ENCODE measurements at regions not wholly inside any gene's neighbourhood (a gene's known extent, or its start where the extent isn't known, plus 50 kb on each side); places are given as distances from the start of the nearest gene placed in this dataset.
"Not testable (repeated sequence)": the region's sequence is repeated elsewhere in the genome, so short reads cannot be mapped to it uniquely, and the experiment has no call there.

DNA sequence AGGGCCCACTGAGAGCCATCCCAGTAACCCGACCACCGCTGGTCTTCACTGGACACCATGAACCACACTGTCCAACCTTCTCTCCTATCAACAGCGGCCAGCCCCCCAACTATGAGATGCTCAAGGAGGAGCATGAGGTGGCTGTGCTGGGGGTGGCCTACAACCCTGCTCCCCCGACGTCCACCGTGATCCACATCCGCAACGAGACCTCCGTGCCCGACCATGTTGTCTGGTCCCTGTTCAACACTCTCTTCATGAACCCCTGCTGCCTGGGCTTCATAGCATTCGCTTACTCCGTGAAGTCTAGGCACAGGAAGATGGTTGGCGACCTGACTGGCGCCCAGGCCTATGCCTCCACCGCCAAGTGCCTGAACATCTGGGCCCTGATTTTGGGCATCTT lies 423.8 kb upstream of the EPHA5 start:
- no peak for DNase-seq

DNA sequence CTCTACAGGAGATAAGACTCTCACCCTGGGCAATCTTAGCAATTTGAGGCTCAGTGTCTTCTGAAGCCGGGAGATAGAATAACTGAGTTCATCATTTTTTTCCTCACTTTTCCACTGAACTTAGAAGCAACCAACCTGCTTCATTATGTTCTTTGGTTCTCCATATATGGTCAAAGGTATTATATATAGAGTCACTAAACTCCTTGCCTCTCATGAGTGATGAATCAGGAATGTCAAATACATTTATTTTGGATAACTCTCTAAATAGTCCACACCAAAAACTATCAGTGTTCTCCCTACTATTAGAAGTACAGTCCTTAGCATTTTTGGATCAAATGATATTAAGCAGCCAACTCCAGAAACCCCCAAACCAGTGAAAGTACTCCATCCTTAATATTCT lies 421.5 kb upstream of the EPHA5 start:
- no peak for DNase-seq

DNA sequence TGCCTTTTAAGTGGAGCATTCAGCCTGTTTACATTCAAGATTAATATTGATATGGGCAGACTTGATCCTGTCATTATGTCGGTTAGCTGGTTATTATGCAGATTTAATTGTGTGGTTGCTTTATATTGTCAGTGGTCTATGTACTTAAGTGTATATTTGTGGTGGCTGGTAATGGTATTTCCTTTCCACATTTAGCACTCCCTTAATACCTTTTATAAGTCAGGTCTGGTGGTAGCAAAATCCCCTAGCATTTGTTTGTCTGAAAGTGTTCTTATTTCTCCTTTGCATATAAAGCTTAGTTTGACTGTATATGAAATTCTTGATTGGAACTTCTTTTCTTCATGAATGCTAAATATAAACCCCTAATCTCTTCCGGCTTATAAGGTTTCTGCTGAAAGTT lies 403.7 kb upstream of the EPHA5 start:
- no peak for DNase-seq

DNA sequence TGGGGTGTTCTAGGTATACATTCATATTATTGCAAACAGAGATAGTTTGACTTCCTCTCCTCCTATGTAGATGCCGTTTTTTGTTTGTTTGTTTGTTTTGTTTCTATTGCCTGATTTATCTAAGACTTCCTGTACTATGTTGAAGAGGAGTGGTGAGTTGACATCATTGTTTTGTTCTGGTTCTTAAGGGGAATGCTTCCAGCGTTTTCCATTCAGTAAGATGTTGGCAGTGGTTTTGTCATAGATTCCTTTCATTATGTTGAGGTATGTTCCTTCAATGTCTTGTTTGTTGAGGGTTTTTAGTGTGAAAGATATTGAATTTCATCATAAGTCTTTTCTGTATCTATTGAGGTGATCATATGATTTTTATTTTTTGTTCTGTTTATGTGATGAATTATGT lies 401.6 kb upstream of the EPHA5 start:
- no peak for DNase-seq

DNA sequence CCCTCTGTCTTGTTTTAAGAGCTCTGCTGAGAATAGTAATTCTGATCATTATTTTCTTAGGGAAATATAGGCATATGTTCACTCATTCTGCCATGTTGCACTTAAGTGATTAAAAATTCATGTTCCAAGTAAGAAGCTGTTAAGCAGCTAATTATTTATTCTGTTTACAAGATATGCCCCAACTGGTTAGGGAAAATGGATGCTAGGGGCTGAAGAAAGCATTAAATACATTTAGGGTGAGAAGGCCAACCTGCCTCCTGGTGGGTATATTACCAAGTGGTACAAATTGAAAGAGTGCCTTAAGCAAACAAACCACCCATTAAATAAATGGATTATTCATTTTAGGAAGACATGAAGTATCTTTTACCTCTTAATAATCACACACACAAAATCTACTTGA lies 392.6 kb upstream of the EPHA5 start:
- no peak for DNase-seq

DNA sequence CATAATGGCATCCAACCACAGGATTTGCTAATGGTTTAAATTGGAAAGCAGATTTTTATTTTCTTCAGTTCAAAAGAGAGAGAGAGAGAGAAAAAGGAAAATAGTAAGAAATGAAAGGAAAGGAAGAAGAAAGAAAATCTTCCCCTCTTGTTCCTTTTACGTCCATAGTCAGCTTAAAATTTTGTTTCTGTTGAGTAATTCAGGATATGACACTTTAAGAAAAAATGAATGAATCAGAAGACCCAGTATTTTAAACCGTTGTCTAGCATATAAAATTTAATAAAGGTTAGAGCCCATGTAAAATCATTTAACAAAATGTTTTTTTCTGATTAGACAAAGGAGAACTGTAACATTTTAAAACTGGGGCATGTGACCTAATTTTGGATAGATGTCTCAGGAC lies 391.8 kb upstream of the EPHA5 start:
- no peak for DNase-seq

DNA sequence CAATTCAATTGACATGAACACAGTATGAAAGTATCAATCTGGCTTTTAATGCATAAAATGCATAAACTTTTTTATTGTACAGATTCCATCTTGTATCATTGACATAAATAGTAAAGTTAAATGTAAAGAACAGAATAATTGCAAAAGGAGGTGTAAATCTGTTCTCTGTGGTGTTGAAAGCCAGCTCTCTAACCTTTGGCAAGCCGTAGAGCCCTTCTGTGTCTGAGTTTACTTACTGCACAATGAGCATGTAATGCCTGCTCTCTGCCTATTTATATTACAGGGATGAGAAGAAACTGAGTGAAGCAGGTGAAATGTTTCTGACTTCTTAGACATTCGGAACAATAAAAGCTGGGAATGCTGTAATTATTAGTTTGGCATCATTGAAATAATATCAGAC lies 389.3 kb upstream of the EPHA5 start:
- no peak for DNase-seq

DNA sequence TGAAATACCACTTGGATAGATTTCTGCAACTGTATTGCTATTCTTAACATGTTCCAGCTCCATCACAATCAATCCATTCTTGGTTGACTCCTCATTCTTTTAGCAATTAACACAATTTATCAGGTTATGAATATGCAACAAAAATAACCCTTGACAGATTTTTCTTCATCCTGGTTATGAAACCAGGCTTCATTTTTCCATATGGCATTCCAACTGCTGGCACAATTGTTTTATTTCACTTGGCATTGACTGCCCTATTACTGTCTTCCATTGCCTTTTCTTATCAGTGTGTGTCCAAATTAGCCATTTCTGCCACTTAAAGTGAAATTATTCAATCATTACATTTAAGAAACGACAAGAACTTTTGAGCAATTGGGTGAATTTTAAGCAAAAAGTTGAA lies 388.8 kb upstream of the EPHA5 start:
- no peak for DNase-seq

DNA sequence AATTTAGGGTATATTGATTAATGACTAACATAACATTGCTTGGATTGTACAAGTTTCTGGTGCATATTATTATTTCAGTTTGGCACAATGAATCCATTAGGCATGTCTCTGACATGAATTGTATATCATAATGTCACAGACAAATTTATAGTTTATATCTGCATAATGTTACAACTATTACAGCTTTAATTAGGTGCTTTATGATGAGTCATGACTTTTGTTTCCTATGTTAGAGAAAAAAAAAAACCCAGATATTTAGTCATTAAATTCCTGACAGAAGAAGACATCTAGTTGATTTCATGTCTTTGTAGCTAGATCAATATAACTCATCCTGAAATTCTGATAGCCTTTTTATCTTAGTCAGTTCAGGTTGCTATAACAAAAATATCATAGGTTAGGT lies 385.7 kb upstream of the EPHA5 start:
- no peak for DNase-seq

DNA sequence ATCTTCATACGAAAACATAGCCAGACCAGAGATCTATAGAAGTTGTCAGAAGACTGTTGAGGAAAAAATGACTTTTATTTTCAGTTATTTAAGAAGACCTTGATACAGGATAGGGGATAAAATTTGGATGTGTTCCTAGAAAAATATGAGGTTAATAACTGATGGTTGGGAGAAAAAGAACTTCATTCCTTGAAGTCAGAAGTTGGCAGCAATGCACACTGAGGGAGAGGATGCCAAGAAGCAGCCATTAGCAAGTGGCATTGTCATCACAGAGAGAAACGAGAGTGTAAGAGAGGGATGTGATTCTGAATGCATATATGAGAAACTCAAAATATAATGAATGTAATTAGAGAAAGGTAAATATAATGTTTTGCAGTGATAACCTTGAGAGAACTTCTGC lies 382.1 kb upstream of the EPHA5 start:
- DNase-seq = no peak

DNA sequence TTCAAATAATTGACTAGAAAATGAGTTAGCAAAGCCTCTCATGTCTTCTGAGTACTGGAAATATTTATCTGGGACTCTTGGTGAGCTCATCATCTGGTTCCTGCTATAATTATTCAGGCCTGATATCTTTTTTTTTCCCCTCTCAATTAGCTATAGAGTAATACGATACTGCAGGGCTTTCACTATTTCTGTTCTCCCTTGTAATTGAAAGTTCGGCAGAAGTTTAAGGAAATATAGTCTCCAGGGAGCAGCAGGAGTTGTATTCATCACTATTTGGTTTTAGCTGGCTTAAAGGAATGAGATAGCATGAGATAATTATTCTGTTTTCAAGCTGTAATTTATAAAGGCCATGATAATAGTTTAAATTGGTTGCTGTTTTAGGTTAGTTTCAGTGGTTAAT lies 378.6 kb upstream of the EPHA5 start:
- DNase-seq = no peak

DNA sequence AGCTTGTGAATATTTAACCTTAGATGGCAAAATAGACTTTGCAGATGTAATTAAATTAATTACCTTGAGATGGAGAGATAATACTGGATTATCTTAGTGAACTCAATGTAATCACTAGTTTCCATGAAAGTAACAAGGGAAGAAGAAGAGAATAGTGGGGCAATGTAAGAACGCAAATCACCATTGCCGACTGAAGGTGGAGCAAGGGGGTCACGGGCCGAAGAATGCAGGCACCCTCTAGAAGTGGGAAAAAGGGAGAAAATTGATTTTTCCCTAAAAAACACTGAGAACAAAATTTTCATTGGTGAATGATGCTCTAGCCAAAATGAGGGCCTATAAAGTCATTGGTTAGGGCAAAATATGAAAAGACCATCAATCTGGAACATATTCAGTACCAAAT lies 375.6 kb upstream of the EPHA5 start:
- DNase-seq = no peak

DNA sequence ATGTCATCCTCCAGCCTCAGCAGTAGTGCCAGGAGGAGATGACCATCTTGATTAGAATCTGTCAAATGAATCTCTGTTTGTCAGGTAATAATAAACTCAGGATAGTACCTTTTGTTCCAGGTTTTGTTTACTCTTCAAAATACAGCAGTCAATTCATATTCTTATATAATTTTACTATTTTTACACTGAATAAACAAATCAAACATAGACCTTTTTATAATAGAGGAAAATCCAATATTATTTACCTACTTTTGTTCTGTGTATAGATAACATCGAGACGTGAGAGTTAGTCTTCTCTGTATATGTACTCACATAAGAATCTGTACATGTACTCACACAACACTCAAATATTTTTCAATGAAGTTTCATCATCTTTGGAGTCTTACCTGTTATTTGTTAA lies 365.4 kb upstream of the EPHA5 start:
- DNase-seq = no peak

DNA sequence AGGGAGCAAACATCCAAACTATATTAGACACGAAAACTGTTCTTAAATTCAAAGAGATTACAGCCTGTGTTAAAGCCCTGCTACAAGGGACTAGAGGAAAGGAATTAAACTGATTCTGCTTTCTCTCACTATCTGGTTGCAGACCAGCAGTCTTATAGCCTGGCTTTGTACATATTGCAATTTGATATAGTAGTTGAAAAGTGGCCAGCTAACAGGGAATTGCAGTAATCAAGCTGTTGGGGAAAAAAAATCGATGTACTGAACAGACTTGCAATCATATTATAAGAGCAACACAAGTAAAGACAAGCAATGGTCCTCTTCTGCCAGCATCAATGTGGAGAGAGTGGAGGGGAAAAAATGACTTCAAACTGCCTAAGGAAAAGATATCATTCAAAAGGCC lies 364.4 kb upstream of the EPHA5 start:
- DNase-seq = no peak

DNA sequence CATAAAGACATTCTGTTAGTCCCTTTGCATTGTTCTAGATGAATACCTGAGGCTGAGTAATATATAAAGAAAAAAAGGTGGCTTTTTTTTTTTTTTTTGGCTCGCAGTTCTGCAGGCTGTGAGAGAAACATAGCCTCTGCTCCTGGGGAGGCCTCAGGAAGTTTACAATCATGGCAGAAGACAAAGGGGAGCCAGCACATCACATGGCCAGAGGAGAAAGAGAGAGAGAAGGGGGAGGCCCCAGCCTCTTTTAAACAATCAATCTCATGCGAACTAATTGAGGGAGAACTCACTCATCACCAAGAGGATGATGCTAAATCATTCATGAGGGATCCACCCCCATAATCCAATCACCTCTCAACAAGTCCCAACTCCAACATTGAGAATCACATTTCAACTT lies 364.0 kb upstream of the EPHA5 start:
- DNase-seq = no peak

DNA sequence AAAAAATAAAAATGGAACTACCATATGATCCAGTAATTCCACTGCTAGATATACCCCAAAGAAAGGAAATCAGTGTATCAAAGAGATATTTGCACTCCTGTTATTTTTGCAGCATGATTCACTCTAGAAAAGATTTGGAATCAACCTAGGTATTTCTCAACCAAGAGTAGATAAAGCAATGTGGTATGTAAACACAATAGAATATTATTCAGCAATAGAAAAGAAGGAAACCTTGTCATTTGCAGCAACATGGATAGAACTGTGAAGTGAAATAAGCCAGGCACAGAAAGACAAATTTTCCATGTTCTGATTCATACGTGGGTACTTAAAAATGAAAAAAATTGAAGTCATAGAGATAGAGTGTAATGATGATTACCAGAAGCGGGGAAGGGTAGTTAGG lies 362.3 kb upstream of the EPHA5 start:
- DNase-seq = no peak

DNA sequence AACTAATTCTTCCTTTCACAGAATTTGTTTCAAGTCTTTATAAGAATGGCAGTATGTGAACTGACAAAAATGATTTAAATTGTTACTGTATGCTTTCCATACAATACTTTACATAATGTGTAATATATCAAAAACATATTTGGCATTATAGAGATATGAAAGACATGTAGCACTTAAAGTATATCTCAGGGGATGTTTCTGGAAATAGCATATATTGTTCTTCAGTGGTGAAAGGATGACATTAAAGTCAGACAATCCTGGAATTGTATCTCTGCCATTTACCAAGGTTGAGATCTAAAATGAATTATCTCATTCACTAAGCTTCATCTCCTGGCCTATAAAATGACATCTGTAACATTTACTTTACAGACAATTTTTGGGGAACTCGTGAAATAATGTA lies 358.4 kb upstream of the EPHA5 start:
- DNase-seq = no peak

DNA sequence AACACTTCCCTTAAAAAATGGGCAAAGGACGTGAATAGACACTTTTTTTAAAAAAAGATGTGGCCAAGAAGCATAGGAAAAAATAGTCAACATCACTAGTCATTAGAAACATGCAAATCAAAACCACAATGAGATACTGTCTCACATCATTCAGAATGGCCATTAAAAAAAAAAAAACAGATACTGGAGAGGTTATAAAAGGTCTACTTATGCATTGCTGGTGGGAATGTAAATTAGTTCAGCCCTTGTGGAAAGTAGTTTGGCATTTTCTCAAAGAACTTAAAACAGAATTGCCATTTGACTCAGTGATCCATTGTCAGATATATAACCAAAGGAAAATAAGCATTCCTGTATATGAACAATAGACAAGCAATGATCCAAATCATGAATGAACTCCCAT lies 352.8 kb upstream of the EPHA5 start:
- DNase-seq = no peak

DNA sequence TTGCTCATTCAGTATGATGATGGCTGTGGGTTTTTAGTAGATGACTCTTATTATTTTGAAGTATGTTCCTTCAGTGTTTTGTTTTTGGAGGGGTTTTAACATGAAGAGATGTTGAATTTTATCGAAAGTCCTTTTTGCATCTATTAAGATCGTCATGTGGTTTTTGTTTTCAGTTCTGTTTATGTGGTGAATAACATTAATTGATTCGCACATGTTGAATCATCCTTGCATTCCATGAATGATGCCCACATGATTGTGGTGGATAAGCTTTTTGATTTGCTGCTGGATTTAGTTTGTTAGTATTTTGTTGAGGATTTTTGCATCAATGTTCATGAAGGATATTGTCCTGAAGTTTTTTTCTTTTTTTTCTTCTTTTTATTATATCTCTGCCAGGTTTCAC lies 347.4 kb upstream of the EPHA5 start:
- no peak for DNase-seq

DNA sequence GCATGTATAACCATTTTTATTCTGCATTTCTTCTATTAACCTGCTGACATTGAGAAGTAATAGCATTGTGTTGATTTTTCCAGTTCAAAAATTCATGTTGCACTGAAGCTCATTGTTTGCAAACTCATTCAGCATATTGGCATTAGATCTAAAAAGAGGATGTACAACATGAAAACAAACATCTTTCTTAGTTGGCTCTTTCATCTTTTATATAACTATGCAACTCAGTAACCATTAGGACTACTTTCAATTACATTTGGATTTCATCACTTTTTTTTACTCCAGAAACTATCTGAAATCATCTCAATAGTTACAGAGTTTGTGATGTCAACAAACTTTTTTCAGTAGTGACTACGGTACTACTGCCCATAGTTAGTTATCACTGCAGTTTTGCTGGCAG lies 346.0 kb upstream of the EPHA5 start:
- DNase-seq = no peak

DNA sequence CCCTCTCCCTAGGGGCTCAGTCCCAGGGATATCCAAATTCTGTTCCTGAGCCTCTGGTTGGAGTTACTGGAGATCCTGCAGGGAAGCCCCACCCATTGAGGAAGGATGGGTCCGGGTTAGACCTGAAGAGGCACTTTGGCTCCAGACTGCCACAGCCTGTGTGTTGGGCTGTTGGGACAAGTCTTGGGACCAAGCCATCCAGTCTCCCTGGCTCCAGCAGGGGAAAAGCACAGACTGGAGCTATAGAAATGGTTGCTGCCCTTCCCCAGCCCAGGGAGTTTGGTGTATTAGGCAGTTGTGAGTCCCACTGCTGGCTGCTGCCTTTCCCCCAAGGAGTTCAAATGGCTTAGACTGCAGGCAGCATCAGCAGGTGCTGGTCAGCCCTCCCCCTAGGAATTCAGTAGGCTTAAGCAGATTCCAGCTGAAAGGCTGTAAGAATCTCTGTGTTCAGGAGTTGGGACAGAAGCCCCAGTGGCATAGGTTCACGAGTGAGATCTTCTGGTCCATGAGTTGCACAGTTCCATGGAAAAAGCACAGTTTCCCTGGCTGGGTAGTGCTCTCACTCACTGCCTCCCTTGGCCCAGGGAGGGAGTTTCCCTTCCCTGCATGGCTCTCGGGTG lies 344.0 kb upstream of the EPHA5 start:
- no peak for DNase-seq

DNA sequence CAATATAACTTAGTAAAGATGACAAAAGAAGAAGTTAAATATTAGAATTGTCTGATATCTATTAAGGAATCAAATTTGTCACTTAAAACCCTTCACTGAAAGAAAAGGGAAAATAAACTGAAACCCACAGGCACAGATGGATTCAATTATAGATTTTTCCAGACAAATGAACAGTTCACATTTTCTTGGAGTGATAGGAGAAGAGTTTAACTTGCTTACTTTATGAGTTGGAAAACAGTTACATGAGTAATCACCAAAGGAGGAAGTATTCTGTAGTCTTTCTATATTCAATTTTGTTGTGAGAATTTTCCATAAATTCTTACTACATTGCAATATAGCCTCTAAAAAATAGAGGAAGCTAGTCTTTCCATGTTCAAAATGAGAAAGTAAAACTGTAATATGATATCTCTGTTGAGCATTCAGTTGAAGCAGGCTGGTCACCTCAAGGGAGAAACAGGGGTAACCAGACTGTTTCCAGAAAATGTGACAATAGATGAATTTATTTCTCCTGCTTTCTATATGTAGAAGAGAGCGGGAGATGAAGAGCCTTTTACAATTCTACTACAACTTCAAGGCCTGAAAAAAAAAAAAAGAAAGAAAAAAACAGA lies 330.3 kb upstream of the EPHA5 start:
- no peak for DNase-seq

DNA sequence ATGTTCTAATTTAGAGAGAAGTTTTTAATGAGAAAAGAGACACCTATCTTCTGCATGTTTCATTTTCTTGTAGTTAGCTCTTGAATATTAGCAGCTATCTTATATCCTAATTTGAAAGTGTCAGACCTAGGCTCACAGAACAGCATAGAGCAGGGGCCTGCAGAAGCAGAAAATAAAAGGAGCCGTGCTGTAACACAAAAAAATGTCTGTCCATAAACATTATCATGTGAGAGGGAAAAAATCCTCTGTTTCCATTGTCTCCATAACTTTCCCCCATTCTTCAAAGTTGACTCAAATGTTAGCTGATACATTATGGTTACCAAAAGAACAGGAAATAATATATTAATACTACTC lies 329.2 kb upstream of the EPHA5 start:
- DNase-seq = no peak

DNA sequence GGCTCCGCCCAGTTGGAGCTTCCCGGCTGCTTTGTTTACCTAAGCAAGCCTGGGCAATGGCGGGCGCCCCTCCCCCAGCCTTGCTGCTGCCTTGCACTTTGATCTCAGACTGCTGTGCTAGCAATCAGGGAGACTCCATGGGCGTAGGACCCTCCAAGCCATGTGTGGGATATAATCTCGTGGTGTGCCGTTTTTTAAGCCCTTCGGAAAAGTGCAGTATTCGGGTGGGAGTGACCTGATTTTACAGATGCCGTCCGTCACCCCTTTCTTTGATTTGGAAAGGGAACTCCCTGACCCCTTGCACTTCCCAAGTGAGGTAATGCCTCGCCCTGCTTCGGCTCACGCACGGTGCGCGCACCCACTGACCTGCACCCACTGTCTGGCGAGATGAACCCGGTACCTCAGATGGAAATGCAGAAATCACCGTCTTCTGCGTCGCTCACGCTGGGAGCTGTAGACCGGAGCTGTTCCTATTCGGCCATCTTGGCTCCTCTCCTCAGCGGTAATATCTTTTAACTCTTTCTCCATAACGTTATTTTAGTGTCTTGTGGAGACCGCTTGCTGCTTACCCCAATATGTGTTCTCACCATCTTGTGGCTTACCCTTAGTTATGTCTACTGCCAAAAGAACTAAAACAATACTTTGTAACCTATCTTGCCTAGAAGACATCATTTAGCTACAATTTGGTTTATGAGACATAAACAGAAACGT lies 328.7 kb upstream of the EPHA5 start:
- not testable (repeated sequence) for DNase-seq

DNA sequence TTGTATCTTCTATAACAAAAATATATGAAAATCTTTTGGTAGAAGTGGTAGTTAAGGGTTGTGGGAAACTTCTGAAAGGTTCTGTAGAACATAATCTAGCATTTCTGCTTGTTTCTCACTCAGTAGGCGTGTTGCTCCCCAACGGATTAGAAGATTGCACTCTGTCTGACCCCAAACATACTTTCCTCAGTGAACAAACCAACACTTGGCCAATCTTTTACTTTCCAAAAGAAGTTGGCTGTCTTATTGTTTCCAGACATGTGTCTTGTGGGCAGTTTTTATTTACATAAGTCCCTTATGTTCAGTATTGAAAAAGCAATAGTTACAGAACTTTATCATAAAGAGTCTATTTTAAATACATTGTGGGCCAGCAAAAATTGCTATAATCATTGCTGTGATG lies 312.8 kb upstream of the EPHA5 start:
- DNase-seq = no peak
